GM23338 (cell line): ENCODE measurements at regions not wholly inside any gene's neighbourhood (a gene's known extent, or its start where the extent isn't known, plus 50 kb on each side); places are given as distances from the start of the nearest gene placed in this dataset.
A peak's percentile ranks its signal among the peaks of the same experiment; 100 is the strongest.

Source experiments
- ATAC-seq: fragments of 200-7000 bp; cut with Tn5 transposase; 3 replicates; pipeline ENCODE4 v1.9.1; 2020
- DNase-seq: peaks from one replicate; pipeline ENCODE4 v3.0.0-alpha.2; 2015; ENCODE audit warnings: low spot score
- H2AFZ ChIP-seq: fragments of 200-600 bp; sonication (generic); 2 replicates; pipeline ENCODE4 v1.8.0; 2016; ENCODE audit warnings: antibody characterized with exemption, mild to moderate bottlenecking, moderate library complexity
- H3F3A ChIP-seq: fragments of 200-600 bp; sonication (generic); replicated peaks from 2 replicates; pipeline ENCODE4 v1.8.0; 2017; ENCODE audit warnings: antibody characterized with exemption, mixed run types, low read depth
- H3K27ac ChIP-seq: fragments of 200-600 bp; sonication (generic); 2 replicates; pipeline ENCODE4 v1.6.1; 2016; ENCODE audit warnings: low read depth
- H3K27me3 ChIP-seq: fragments of 200-600 bp; sonication (generic); 2 replicates; pipeline ENCODE4 v1.8.0; 2016; ENCODE audit warnings: mild to moderate bottlenecking, mixed run types, moderate library complexity; ENCODE audit not compliant: insufficient read depth
- H3K36me3 ChIP-seq: fragments of 200-600 bp; sonication (generic); 2 replicates; pipeline ENCODE4 v1.8.0; 2016; ENCODE audit warnings: mild to moderate bottlenecking; ENCODE audit not compliant: insufficient read depth
- H3K4me1 ChIP-seq: fragments of 200-600 bp; sonication (generic); 2 replicates; pipeline ENCODE4 v1.8.0; 2016; ENCODE audit warnings: mild to moderate bottlenecking, moderate library complexity; ENCODE audit not compliant: insufficient read depth
- H3K4me2 ChIP-seq: fragments of 200-600 bp; sonication (generic); 2 replicates; pipeline ENCODE4 v1.7.1; 2017; ENCODE audit warnings: mixed run types
- H3K4me3 ChIP-seq: fragments of 200-600 bp; sonication (generic); 2 replicates; pipeline ENCODE4 v1.6.1; 2016; ENCODE audit warnings: mixed run types
- H3K79me2 ChIP-seq: fragments of 200-600 bp; sonication (generic); replicated peaks from 2 replicates; pipeline ENCODE4 v1.8.0; 2017; ENCODE audit warnings: mild to moderate bottlenecking; ENCODE audit not compliant: insufficient read depth
- H3K9me2 ChIP-seq: fragments of 200-600 bp; sonication (generic); 2 replicates; pipeline ENCODE4 v1.8.0; 2017; ENCODE audit not compliant: insufficient read depth
- H4K20me1 ChIP-seq: fragments of 200-600 bp; sonication (generic); replicated peaks from 2 replicates; pipeline ENCODE4 v1.8.0; 2017; ENCODE audit warnings: mild to moderate bottlenecking; ENCODE audit not compliant: insufficient read depth
- H3K27ac Mint-ChIP-seq: 2 replicates; pipeline ENCODE4 v1.8.0; 2020; ENCODE audit warnings: inconsistent platforms, mild to moderate bottlenecking, moderate library complexity, mixed read lengths
- H3K27me3 Mint-ChIP-seq: 3 replicates; pipeline ENCODE4 v1.8.0; 2022; ENCODE audit warnings: low read depth, mild to moderate bottlenecking, moderate library complexity, mixed read lengths, inconsistent platforms; ENCODE audit not compliant: insufficient read depth, poor library complexity
- H3K36me3 Mint-ChIP-seq: 3 replicates; pipeline ENCODE4 v1.8.0; 2021; ENCODE audit warnings: low read depth, mild to moderate bottlenecking, inconsistent platforms, moderate library complexity, mixed read lengths
- H3K4me1 Mint-ChIP-seq: 3 replicates; pipeline ENCODE4 v1.8.0; 2020; ENCODE audit warnings: mild to moderate bottlenecking, inconsistent platforms, mixed read lengths
- H3K4me3 Mint-ChIP-seq: 3 replicates; pipeline ENCODE4 v1.8.0; 2021; ENCODE audit warnings: moderate library complexity, mild to moderate bottlenecking, inconsistent platforms, mixed read lengths
- H3K9me3 Mint-ChIP-seq: 3 replicates; pipeline ENCODE4 v1.8.0; 2020; ENCODE audit warnings: moderate library complexity, mild to moderate bottlenecking, inconsistent platforms, mixed read lengths
- CREB1 ChIP-seq: fragments of 250-450 bp; sonication (Bioruptor Pico); IDR thresholded peaks from 2 replicates; pipeline ENCODE4 v1.5.0; 2020; ENCODE audit warnings: low read depth, mild to moderate bottlenecking, moderate library complexity
- EZH2 ChIP-seq: fragments of 200-600 bp; sonication (generic); IDR thresholded peaks from one replicate; pipeline ENCODE4 v1.8.0; 2017; ENCODE audit warnings: antibody characterized with exemption, mild to moderate bottlenecking, low read depth; ENCODE audit not compliant: unreplicated experiment
- EZH2phosphoT487 ChIP-seq: fragments of 200-600 bp; sonication (generic); IDR thresholded peaks from one replicate; pipeline ENCODE4 v1.8.1; 2018; ENCODE audit warnings: antibody characterized with exemption; ENCODE audit not compliant: unreplicated experiment
- POLR2AphosphoS5 ChIP-seq: IDR thresholded peaks from 2 replicates; pipeline ENCODE4 v1.6.1; 2016; ENCODE audit warnings: antibody characterized with exemption, low read depth
- REST ChIP-seq: IDR thresholded peaks from one replicate; pipeline ENCODE4 v1.6.1; 2018; ENCODE audit warnings: antibody characterized with exemption; ENCODE audit not compliant: unreplicated experiment
- STAT1 ChIP-seq: IDR thresholded peaks from one replicate; pipeline ENCODE4 v1.6.1; 2016; ENCODE audit warnings: antibody characterized with exemption; ENCODE audit not compliant: unreplicated experiment
- ZNF114 ChIP-seq: fragments of 250-450 bp; sonication (Bioruptor Pico); IDR thresholded peaks from 2 replicates; pipeline ENCODE4 v1.5.0; 2020; ENCODE audit warnings: mild to moderate bottlenecking, moderate library complexity
- ZNF331 ChIP-seq: fragments of 250-450 bp; sonication (Bioruptor Pico); IDR thresholded peaks from 2 replicates; pipeline ENCODE4 v1.5.0; 2020; ENCODE audit warnings: low read depth, mild to moderate bottlenecking, moderate library complexity
- TF ChIP-seq, protein P1 (sequence below), 2 experiments: fragments of 200-600 bp in 1 of 2; sonication (generic) in 1 of 2; conservative IDR thresholded peaks; 2 replicates each; pipeline versions ENCODE4 v1.5.1 to v1.6.1; 2016 to 2017; ENCODE audit warnings: antibody characterized with exemption in 2 of 2, low read depth in 2 of 2, mild to moderate bottlenecking in 2 of 2, moderate library complexity in 1 of 2

DNA sequence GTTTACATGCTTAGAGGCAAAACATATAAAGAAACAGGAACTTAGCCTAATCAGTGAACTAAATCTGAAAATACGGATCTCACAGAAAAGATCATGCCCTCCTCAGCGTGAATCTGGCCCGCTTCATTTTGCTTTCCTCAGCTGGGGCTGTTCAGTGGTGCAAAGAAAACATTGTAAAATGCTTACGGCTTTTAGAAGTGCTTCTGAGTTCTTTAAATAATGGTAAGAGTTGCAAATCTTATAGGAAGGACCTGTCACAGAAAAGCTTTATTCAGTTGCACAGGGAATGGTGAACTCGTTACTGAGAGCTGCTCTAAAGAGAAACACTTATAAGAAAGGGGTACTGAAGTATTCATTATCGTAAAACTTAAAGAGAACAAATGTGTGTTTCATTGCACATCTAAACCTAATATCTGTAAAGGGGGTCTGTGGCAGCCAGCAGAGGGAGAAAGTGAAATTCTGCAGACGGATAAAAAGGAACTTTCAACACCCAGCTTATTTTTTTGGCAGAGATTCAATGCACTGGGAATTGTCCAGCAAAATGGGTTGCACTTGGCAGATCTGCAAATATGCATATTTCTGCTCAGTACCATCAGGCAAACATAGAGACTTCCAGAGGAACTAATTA lies 139.2 kb upstream of the ANK2 start:
- DNase-seq: no peak
- H3K9me3 Mint-ChIP-seq: no peaks in the 10 kb centered on the region

DNA sequence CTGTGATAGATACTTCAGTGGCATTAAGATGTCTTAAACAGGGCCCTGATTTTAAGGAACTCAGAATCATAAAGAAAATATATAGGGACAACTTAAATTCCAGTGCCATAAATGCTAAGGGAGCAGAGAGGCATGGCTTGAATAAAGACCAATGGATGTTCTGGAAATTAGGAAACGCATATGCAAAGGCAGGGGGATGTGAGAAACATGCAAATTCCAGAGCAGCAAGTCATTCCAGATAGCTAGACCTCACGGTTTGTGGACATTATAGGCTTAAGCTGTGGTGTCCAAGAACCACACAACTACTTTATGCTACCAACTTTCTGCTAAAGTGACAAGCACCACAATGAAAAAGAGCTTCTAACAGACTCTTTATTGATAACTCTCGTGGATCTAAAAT lies 132.6 kb upstream of the ANK2 start:
- 0 out of 2 replicates have a peak overlapping the region, but pooled peaks have one; percentile 2 for H3K27ac ChIP-seq
- Mint-ChIP-seq H3K27me3 (no peaks in the 10 kb centered on the region), H3K36me3 (no peaks in the 10 kb centered on the region), H3K9me3 (no peaks in the 10 kb centered on the region), H3K27ac (peak overlapping the region; percentile 58; the same call in 1 of the 2 replicates), H3K4me1 (peaks cover 25% of the 10 kb centered on the region), H3K4me3 (no peak overlapping the region)
- no peaks in the 10 kb centered on the region for H3F3A ChIP-seq
- H3K4me2 ChIP-seq: 0 out of 2 replicates have a peak overlapping the region, but pooled peaks have one; percentile 6
- peaks cover 16% of the 10 kb centered on the region; the same call in 1 of the 2 replicates for H3K4me1 ChIP-seq
- H3K79me2 ChIP-seq: no peaks in the 10 kb centered on the region
- H4K20me1 ChIP-seq: no peaks in the 10 kb centered on the region
- ATAC-seq (peak; percentile 67), DNase-seq (peak; percentile 43)
- TF ChIP-seq ZNF331 (no peak), CREB1 (CRISPR knock-in tag) (no peak), REST (no peak), EZH2phosphoT487 (no peak), ZNF114 (CRISPR knock-in tag) (no peak), POLR2AphosphoS5 (no peak), STAT1 (no peak), EZH2 (no peak)
- no peak overlapping the region for H3K4me3 ChIP-seq
- no peak overlapping the region for H2AFZ ChIP-seq
- no peaks in the 10 kb centered on the region for H3K36me3 ChIP-seq
- H3K9me2 ChIP-seq: no peaks in the 10 kb centered on the region
- no peaks in the 10 kb centered on the region for H3K27me3 ChIP-seq

More for the DNA sequence above, 139.2 kb upstream of the ANK2 start:
- no peak overlapping the region for H3K27ac Mint-ChIP-seq
- Histone ChIP-seq H3K4me2 (no peak overlapping the region), H3F3A (no peaks in the 10 kb centered on the region), H3K4me1 (peaks cover 4% of the 10 kb centered on the region; the same call in 1 of the 2 replicates), H3K27ac (peak overlapping the region; percentile 29; the same call in 1 of the 2 replicates), H3K79me2 (no peaks in the 10 kb centered on the region), H4K20me1 (no peaks in the 10 kb centered on the region), H3K9me2 (no peaks in the 10 kb centered on the region), H3K36me3 (no peaks in the 10 kb centered on the region), H3K27me3 (no peaks in the 10 kb centered on the region), H3K4me3 (no peak overlapping the region), H2AFZ (no peak overlapping the region)
- no peaks in the 10 kb centered on the region for H3K27me3 Mint-ChIP-seq
- TF ChIP-seq EZH2phosphoT487: no peak
- TF ChIP-seq, protein P1, sequence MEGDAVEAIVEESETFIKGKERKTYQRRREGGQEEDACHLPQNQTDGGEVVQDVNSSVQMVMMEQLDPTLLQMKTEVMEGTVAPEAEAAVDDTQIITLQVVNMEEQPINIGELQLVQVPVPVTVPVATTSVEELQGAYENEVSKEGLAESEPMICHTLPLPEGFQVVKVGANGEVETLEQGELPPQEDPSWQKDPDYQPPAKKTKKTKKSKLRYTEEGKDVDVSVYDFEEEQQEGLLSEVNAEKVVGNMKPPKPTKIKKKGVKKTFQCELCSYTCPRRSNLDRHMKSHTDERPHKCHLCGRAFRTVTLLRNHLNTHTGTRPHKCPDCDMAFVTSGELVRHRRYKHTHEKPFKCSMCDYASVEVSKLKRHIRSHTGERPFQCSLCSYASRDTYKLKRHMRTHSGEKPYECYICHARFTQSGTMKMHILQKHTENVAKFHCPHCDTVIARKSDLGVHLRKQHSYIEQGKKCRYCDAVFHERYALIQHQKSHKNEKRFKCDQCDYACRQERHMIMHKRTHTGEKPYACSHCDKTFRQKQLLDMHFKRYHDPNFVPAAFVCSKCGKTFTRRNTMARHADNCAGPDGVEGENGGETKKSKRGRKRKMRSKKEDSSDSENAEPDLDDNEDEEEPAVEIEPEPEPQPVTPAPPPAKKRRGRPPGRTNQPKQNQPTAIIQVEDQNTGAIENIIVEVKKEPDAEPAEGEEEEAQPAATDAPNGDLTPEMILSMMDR (conservative IDR thresholded peaks at IDR 0.05; ENCODE audit: low read depth in 2 of 2): peak in 1 of 2 experiments; percentile 15; a peak in 1 of 4 replicates
- H3K4me3 Mint-ChIP-seq: no peak overlapping the region
- H3K4me1 Mint-ChIP-seq: peaks cover 21% of the 10 kb centered on the region
- no peak for ATAC-seq
- no peaks in the 10 kb centered on the region; the same call in 2 of the 3 replicates for H3K36me3 Mint-ChIP-seq
